CD4-positive, CD25-positive, alpha-beta regulatory T cell (primary cell): ENCODE measurements at regions not wholly inside any gene's neighbourhood (a gene's known extent, or its start where the extent isn't known, plus 50 kb on each side); places are given as distances from the start of the nearest gene placed in this dataset.

Experiments
- ATAC-seq, 2 donors: fragments of 150-1000 bp; cut with Tn5 transposase; one replicate each; pipeline ENCODE4 v1.10.0; 2021; ENCODE audit warnings: low read depth in 2 of 2, moderate number of reproducible peaks in 2 of 2, moderate library complexity in 1 of 2
- DNase-seq, 3 donors: peaks; one replicate each; pipeline versions ENCODE4 v3.0.0 to v3.0.0-alpha.2; 2012 to 2022; ENCODE audit warnings: mixed read lengths in 1 of 3
- H3K27ac ChIP-seq: one replicate; pipeline ENCODE4 v1.7.0; 2013; ENCODE audit warnings: mild to moderate bottlenecking, low read length; ENCODE audit not compliant: insufficient read depth, poor library complexity, severe bottlenecking
- H3K27me3 ChIP-seq: one replicate; pipeline ENCODE4 v1.7.0; 2013; ENCODE audit warnings: low read length; ENCODE audit not compliant: control insufficient read depth, insufficient read depth
- H3K36me3 ChIP-seq: one replicate; pipeline ENCODE4 v1.7.0; 2013; ENCODE audit warnings: mild to moderate bottlenecking, low read length, moderate library complexity; ENCODE audit not compliant: control insufficient read depth, insufficient read depth
- H3K4me1 ChIP-seq: 2 replicates; pipeline ENCODE4 v1.7.0; 2013; ENCODE audit warnings: mild to moderate bottlenecking, low read length; ENCODE audit not compliant: insufficient read depth, control insufficient read depth, poor library complexity, severe bottlenecking
- H3K4me3 ChIP-seq: one replicate; pipeline ENCODE4 v1.7.0; 2013; ENCODE audit warnings: low read depth, mild to moderate bottlenecking, low read length, moderate library complexity
- H3K9me3 ChIP-seq, 2 experiments: 1 replicate in 1 of 2; 2 replicates in 1 of 2; pipeline ENCODE4 v1.7.0; 2013; ENCODE audit warnings: low read length in 2 of 2, mild to moderate bottlenecking in 1 of 2, moderate library complexity in 1 of 2; ENCODE audit not compliant: control insufficient read depth in 2 of 2
- H3K27ac Mint-ChIP-seq, 3 donors: one replicate each; pipeline ENCODE4 v1.8.0; 2020 to 2022; ENCODE audit warnings: mild to moderate bottlenecking in 3 of 3, mixed read lengths in 3 of 3, moderate library complexity in 2 of 3
- H3K27me3 Mint-ChIP-seq: one replicate; pipeline ENCODE4 v1.8.0; 2022; ENCODE audit warnings: mild to moderate bottlenecking, mixed read lengths
- H3K36me3 Mint-ChIP-seq: one replicate; pipeline ENCODE4 v1.8.0; 2020; ENCODE audit warnings: mixed read lengths
- H3K4me1 Mint-ChIP-seq, 4 donors: one replicate each; pipeline ENCODE4 v1.8.0; 2020 to 2022; ENCODE audit warnings: mixed read lengths in 4 of 4, mild to moderate bottlenecking in 1 of 4
- H3K4me3 Mint-ChIP-seq, 4 donors: one replicate each; pipeline ENCODE4 v1.8.0; 2020 to 2022; ENCODE audit warnings: mild to moderate bottlenecking in 4 of 4, mixed read lengths in 4 of 4, moderate library complexity in 3 of 4
- H3K9me3 Mint-ChIP-seq, 7 donors: one replicate each; pipeline ENCODE4 v1.8.0; 2020 to 2022; ENCODE audit warnings: mixed read lengths in 7 of 7, mild to moderate bottlenecking in 3 of 7, moderate library complexity in 2 of 7

- peak overlapping the region; percentile 95 to 97 (median 96) for H3K27ac Mint-ChIP-seq
- H3K27me3 ChIP-seq: no peaks in the 10 kb centered on the region
- no peaks in the 10 kb centered on the region for H3K9me3 Mint-ChIP-seq
Observed at GRCh38 chr1:101311146-101311920, 74.5 kb downstream of the S1PR1 start.

GRCh38 chr1:101312147-101312546, 75.3 kb downstream of the S1PR1 start:
- peak overlapping the region; percentile 74 for H3K4me3 ChIP-seq
- H3K9me3 ChIP-seq: no peaks in the 10 kb centered on the region
- no peaks in the 10 kb centered on the region for H3K27me3 ChIP-seq
- ATAC-seq: peak in 1 of 2 donors; percentile 14
- H3K9me3 Mint-ChIP-seq: no peaks in the 10 kb centered on the region
- peaks cover 4% of the 10 kb centered on the region for H3K27me3 Mint-ChIP-seq
- H3K36me3 ChIP-seq: no peaks in the 10 kb centered on the region
- no peaks in the 10 kb centered on the region for H3K36me3 Mint-ChIP-seq
- H3K27ac Mint-ChIP-seq: peak overlapping the region; percentile 94 to 97 (median 96)
- peaks cover 33% of the 10 kb centered on the region for H3K4me1 ChIP-seq
- H3K4me1 Mint-ChIP-seq: peaks cover 36 to 64% (median 42%) of the 10 kb centered on the region in 4 donors
- H3K4me3 Mint-ChIP-seq: peak overlapping the region; percentile 39 to 86 (median 56)
- H3K27ac ChIP-seq: no peak overlapping the region
- DNase-seq: peak in 1 of 3 donors; percentile 85

More at GRCh38 chr1:101311146-101311920, 74.5 kb downstream of the S1PR1 start:
- DNase-seq: peak in 2 of 3 donors; percentile 24 to 76
- peaks cover 3% of the 10 kb centered on the region for H3K27me3 Mint-ChIP-seq
- Histone ChIP-seq H3K9me3 (no peaks in the 10 kb centered on the region), H3K27ac (peak overlapping the region; percentile 88), H3K36me3 (no peaks in the 10 kb centered on the region), H3K4me1 (peaks cover 33% of the 10 kb centered on the region), H3K4me3 (peak overlapping the region; percentile 77)
- no peak for ATAC-seq
- peak overlapping the region; percentile 80 to 89 (median 86) for H3K4me3 Mint-ChIP-seq
- H3K4me1 Mint-ChIP-seq: peaks cover 36 to 64% (median 44%) of the 10 kb centered on the region in 4 donors
- H3K36me3 Mint-ChIP-seq: no peaks in the 10 kb centered on the region

- Histone ChIP-seq H3K4me3 (no peak overlapping the region), H3K4me1 (peaks cover 31% of the 10 kb centered on the region), H3K36me3 (no peaks in the 10 kb centered on the region), H3K27me3 (peaks cover 4% of the 10 kb centered on the region), H3K9me3 (no peaks in the 10 kb centered on the region), H3K27ac (no peak overlapping the region)
- Mint-ChIP-seq H3K4me1 (peaks cover 36 to 54% (median 37%) of the 10 kb centered on the region in 4 donors), H3K9me3 (no peaks in the 10 kb centered on the region), H3K27ac (peak overlapping the region; percentile 45 to 97 (median 96)), H3K4me3 (no peak overlapping the region), H3K36me3 (no peaks in the 10 kb centered on the region), H3K27me3 (peaks cover 15% of the 10 kb centered on the region)
- no peak for DNase-seq
- ATAC-seq: no peak
Observed at GRCh38 chr1:101313356-101313755, 76.5 kb downstream of the S1PR1 start.

GRCh38 chr1:101314244-101314643, 77.4 kb downstream of the S1PR1 start:
- peaks cover 30 to 45% (median 33%) of the 10 kb centered on the region in 4 donors for H3K4me1 Mint-ChIP-seq
- no peaks in the 10 kb centered on the region for H3K36me3 ChIP-seq
- DNase-seq (no peak), ATAC-seq (no peak)
- H3K27me3 ChIP-seq: peaks cover 5% of the 10 kb centered on the region
- peaks cover 18% of the 10 kb centered on the region for H3K27me3 Mint-ChIP-seq
- no peak overlapping the region for H3K4me3 Mint-ChIP-seq
- peak overlapping the region; percentile 10 to 96 (median 42) for H3K27ac Mint-ChIP-seq
- no peaks in the 10 kb centered on the region for H3K36me3 Mint-ChIP-seq
- peaks cover 23% of the 10 kb centered on the region for H3K4me1 ChIP-seq
- no peak overlapping the region for H3K27ac ChIP-seq
- H3K9me3 Mint-ChIP-seq: no peaks in the 10 kb centered on the region
- H3K4me3 ChIP-seq: no peak overlapping the region
- H3K9me3 ChIP-seq: no peaks in the 10 kb centered on the region

GRCh38 chr1:101316256-101316655, 79.4 kb downstream of the S1PR1 start:
- Mint-ChIP-seq H3K36me3 (no peaks in the 10 kb centered on the region), H3K4me1 (peaks cover 10 to 25% (median 14%) of the 10 kb centered on the region in 4 donors), H3K27ac (no peak overlapping the region), H3K4me3 (no peak overlapping the region), H3K27me3 (peaks cover 19% of the 10 kb centered on the region), H3K9me3 (no peaks in the 10 kb centered on the region)
- Histone ChIP-seq H3K27ac (no peak overlapping the region), H3K4me1 (peaks cover 3% of the 10 kb centered on the region), H3K4me3 (no peak overlapping the region), H3K9me3 (no peaks in the 10 kb centered on the region), H3K27me3 (peaks cover 9% of the 10 kb centered on the region), H3K36me3 (no peaks in the 10 kb centered on the region)
- no peak for ATAC-seq
- no peak for DNase-seq

- H3K4me1 Mint-ChIP-seq: peaks cover 5 to 20% (median 9%) of the 10 kb centered on the region in 4 donors
- Histone ChIP-seq H3K36me3 (no peaks in the 10 kb centered on the region), H3K4me3 (no peak overlapping the region), H3K9me3 (no peaks in the 10 kb centered on the region), H3K4me1 (no peaks in the 10 kb centered on the region), H3K27ac (no peak overlapping the region), H3K27me3 (peaks cover 9% of the 10 kb centered on the region)
- DNase-seq (no peak), ATAC-seq (no peak)
- no peaks in the 10 kb centered on the region for H3K36me3 Mint-ChIP-seq
- H3K27me3 Mint-ChIP-seq: peaks cover 24% of the 10 kb centered on the region
- H3K4me3 Mint-ChIP-seq: no peak overlapping the region
- H3K27ac Mint-ChIP-seq: no peak overlapping the region
- no peaks in the 10 kb centered on the region for H3K9me3 Mint-ChIP-seq
Observed at GRCh38 chr1:101316799-101317198, 80.0 kb downstream of the S1PR1 start.

- Histone ChIP-seq H3K36me3 (no peaks in the 10 kb centered on the region), H3K9me3 (no peaks in the 10 kb centered on the region), H3K27me3 (peaks cover 13% of the 10 kb centered on the region), H3K4me1 (no peaks in the 10 kb centered on the region), H3K4me3 (no peak overlapping the region), H3K27ac (no peak overlapping the region)
- H3K27ac Mint-ChIP-seq: no peak overlapping the region
- ATAC-seq (no peak), DNase-seq (peak in 1 of 3 donors; percentile 36)
- H3K9me3 Mint-ChIP-seq: no peaks in the 10 kb centered on the region
- no peak overlapping the region for H3K4me3 Mint-ChIP-seq
- H3K27me3 Mint-ChIP-seq: peaks cover 32% of the 10 kb centered on the region
- H3K36me3 Mint-ChIP-seq: no peaks in the 10 kb centered on the region
- peaks cover 0 to 12% (median 3%) of the 10 kb centered on the region in 4 donors for H3K4me1 Mint-ChIP-seq
Observed at GRCh38 chr1:101317590-101317989, 80.8 kb downstream of the S1PR1 start.

- Mint-ChIP-seq H3K27me3 (peaks cover 50% of the 10 kb centered on the region), H3K4me3 (no peak overlapping the region), H3K9me3 (peaks cover 0 to 1% (median 0%) of the 10 kb centered on the region in 7 donors), H3K4me1 (no peaks in the 10 kb centered on the region), H3K36me3 (no peaks in the 10 kb centered on the region), H3K27ac (no peak overlapping the region)
- H3K4me3 ChIP-seq: no peak overlapping the region
- ATAC-seq: no peak
- no peak for DNase-seq
- H3K9me3 ChIP-seq: no peaks in the 10 kb centered on the region
- H3K27me3 ChIP-seq: peaks cover 16% of the 10 kb centered on the region
- H3K4me1 ChIP-seq: no peaks in the 10 kb centered on the region
- no peaks in the 10 kb centered on the region for H3K36me3 ChIP-seq
- no peak overlapping the region for H3K27ac ChIP-seq
Observed at GRCh38 chr1:101323535-101323934, 86.7 kb downstream of the S1PR1 start.
